ENCODE measurements at regions not wholly inside any gene's neighbourhood (a gene's known extent, or its start where the extent isn't known, plus 50 kb on each side); places are given as distances from the start of the nearest gene placed in this dataset.

GRCh38 chr3:15892311-15893227 is 94.8 kb upstream of the ANKRD28 start:
- intact Hi-C loops (cut with micrococcal nuclease), result no loop called here

GRCh38 chr3:15894382-15894781 is 96.6 kb upstream of the ANKRD28 start:
- DNase-seq, result no peak
- peaks cover 9% of the 10 kb centered on the region for H3K9me3 ChIP-seq (replicated peaks)
- peak overlapping the region; percentile 43 for H3K4me3 ChIP-seq
- no peak for TF ChIP-seq CTCF (IDR thresholded peaks at IDR 0.05; ENCODE audit: borderline replicate concordance)
- intact Hi-C loops (cut with micrococcal nuclease), result no loop called here
- peak overlapping the region; percentile 79 for H3K27ac ChIP-seq (replicated peaks)
- H3K36me3 ChIP-seq, result no peaks in the 10 kb centered on the region
- H3K4me1 ChIP-seq, result peaks cover 20% of the 10 kb centered on the region
- no peaks in the 10 kb centered on the region for H3K27me3 ChIP-seq (ENCODE audit: low read depth)

More at GRCh38 chr3:15892311-15893227, 94.8 kb upstream of the ANKRD28 start:
- no peak for DNase-seq
- no peak for TF ChIP-seq CTCF (IDR thresholded peaks at IDR 0.05; ENCODE audit: borderline replicate concordance)
- H3K9me3 ChIP-seq (replicated peaks), result peaks cover 9% of the 10 kb centered on the region
- no peak overlapping the region for H3K4me3 ChIP-seq
- H3K27me3 ChIP-seq (ENCODE audit: low read depth), result no peaks in the 10 kb centered on the region
- H3K36me3 ChIP-seq, result no peaks in the 10 kb centered on the region
- H3K27ac ChIP-seq (replicated peaks), result peak overlapping the region; percentile 79
- H3K4me1 ChIP-seq, result peaks cover 20% of the 10 kb centered on the region

DNA sequence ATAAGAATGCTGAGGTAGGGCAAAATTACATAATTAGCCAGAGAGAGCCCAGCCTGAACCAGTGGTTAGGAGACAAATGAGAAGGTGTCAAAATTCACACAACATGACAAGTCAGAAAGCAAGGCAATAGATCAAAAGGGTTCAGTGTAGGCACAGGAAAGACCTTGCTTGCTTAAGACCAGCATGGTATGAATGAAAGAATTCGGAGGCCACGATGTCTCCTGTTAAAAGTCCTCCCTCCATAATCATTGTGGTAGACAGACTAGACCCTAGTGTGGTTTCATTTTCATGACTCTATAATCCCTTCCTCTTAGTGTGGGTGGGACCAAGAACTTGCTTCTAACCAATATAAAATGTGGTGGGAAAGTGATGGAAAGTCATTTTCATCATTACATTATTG is 98.7 kb upstream of the ANKRD28 start:
- Histone ChIP-seq H3K4me1 (peaks cover 20% of the 10 kb centered on the region), H3K4me3 (no peak overlapping the region), H3K27me3 (ENCODE audit: low read depth) (no peaks in the 10 kb centered on the region), H3K27ac (replicated peaks) (no peak overlapping the region), H3K36me3 (no peaks in the 10 kb centered on the region), H3K9me3 (replicated peaks) (peaks cover 9% of the 10 kb centered on the region)
- no peak for DNase-seq
- TF ChIP-seq CTCF (IDR thresholded peaks at IDR 0.05; ENCODE audit: borderline replicate concordance), result no peak
- intact Hi-C loops (cut with micrococcal nuclease), result no loop called here

- Histone ChIP-seq H3K4me1 (peaks cover 23% of the 10 kb centered on the region), H3K36me3 (no peaks in the 10 kb centered on the region), H3K9me3 (replicated peaks) (peaks cover 9% of the 10 kb centered on the region), H3K27ac (replicated peaks) (no peak overlapping the region), H3K4me3 (no peak overlapping the region), H3K27me3 (ENCODE audit: low read depth) (no peaks in the 10 kb centered on the region)
- TF ChIP-seq CTCF (IDR thresholded peaks at IDR 0.05; ENCODE audit: borderline replicate concordance), result no peak
- DNase-seq, result no peak
- intact Hi-C loops (cut with micrococcal nuclease), result no loop called here
These were observed 101.6 kb upstream of the ANKRD28 start for GRCh38 chr3:15899388-15899787.

- no peaks in the 10 kb centered on the region for H3K27me3 ChIP-seq (ENCODE audit: low read depth)
- peak; percentile 46 for DNase-seq
- no peak overlapping the region for H3K4me3 ChIP-seq
- intact Hi-C loops (cut with micrococcal nuclease), result no loop called here
- peak overlapping the region; percentile 91 for H3K27ac ChIP-seq (replicated peaks)
- H3K36me3 ChIP-seq, result no peaks in the 10 kb centered on the region
- peaks cover 5% of the 10 kb centered on the region for H3K9me3 ChIP-seq (replicated peaks)
- TF ChIP-seq CTCF (IDR thresholded peaks at IDR 0.05; ENCODE audit: borderline replicate concordance), result no peak
- peaks cover 26% of the 10 kb centered on the region for H3K4me1 ChIP-seq
These were observed 105.4 kb upstream of the ANKRD28 start for GRCh38 chr3:15903164-15903563.
